Keratinocyte (primary cell): ENCODE measurements at regions not wholly inside any gene's neighbourhood (a gene's known extent, or its start where the extent isn't known, plus 50 kb on each side); places are given as distances from the start of the nearest gene placed in this dataset.

Source experiments
- DNase-seq: peaks from one replicate; pipeline ENCODE4 v3.0.0-alpha.2; 2011; ENCODE audit warnings: low read depth, missing footprints, low spot score
- FAIRE-seq: peaks from 2 replicates; lab custom pipeline; 2011; peaks lifted over from hg19 to GRCh38; lab: Jason Lieb, UNC
- H2AFZ ChIP-seq: 2 replicates; pipeline ENCODE4 v1.6.0; 2012; ENCODE audit warnings: low read length, control low read depth, inconsistent platforms; ENCODE audit not compliant: control insufficient read depth
- H3K27ac ChIP-seq: 2 replicates; pipeline ENCODE4 v1.5.1; 2011; ENCODE audit warnings: low read length; ENCODE audit not compliant: control insufficient read depth, insufficient read depth
- H3K27me3 ChIP-seq: 3 replicates; pipeline ENCODE4 v1.6.0; 2011; ENCODE audit warnings: low read length; ENCODE audit not compliant: control insufficient read depth, insufficient read depth; ENCODE audit errors: extremely low read depth
- H3K36me3 ChIP-seq, 2 experiments: 2 replicates in 1 of 2; 3 replicates in 1 of 2; pipeline ENCODE4 v1.5.1; 2011; ENCODE audit warnings: low read length in 2 of 2, mild to moderate bottlenecking in 1 of 2; ENCODE audit not compliant: control insufficient read depth in 2 of 2, insufficient read depth in 2 of 2; ENCODE audit errors: extremely low read depth in 1 of 2
- H3K4me1 ChIP-seq: 3 replicates; pipeline ENCODE4 v1.5.1; 2011; ENCODE audit warnings: low read length; ENCODE audit not compliant: control insufficient read depth, insufficient read depth; ENCODE audit errors: extremely low read depth
- H3K4me2 ChIP-seq: 3 replicates; pipeline ENCODE4 v1.6.0; 2011; ENCODE audit warnings: low read depth, low read length; ENCODE audit not compliant: control insufficient read depth, insufficient read depth; ENCODE audit errors: extremely low read depth
- H3K4me3 ChIP-seq, 3 experiments: fragments of 200-600 bp in 1 of 3; sonication (generic) in 1 of 3; 2 replicates in 2 of 3; 3 replicates in 1 of 3; pipeline ENCODE4 v1.5.1; 2011 to 2016; ENCODE audit warnings: low read length in 3 of 3, mild to moderate bottlenecking in 3 of 3, control low read depth in 2 of 3, inconsistent platforms in 1 of 3, low read depth in 1 of 3, mixed read lengths in 1 of 3, mixed run types in 1 of 3, moderate library complexity in 1 of 3; ENCODE audit not compliant: control insufficient read depth in 2 of 3, insufficient read depth in 2 of 3; ENCODE audit errors: extremely low read depth in 1 of 3
- H3K79me2 ChIP-seq: 2 replicates; pipeline ENCODE4 v1.6.0; 2012; ENCODE audit warnings: low read length; ENCODE audit not compliant: control insufficient read depth, insufficient read depth
- H3K9ac ChIP-seq: 3 replicates; pipeline ENCODE4 v1.6.0; 2011; ENCODE audit warnings: low read length; ENCODE audit not compliant: control insufficient read depth, insufficient read depth; ENCODE audit errors: extremely low read depth
- H3K9me1 ChIP-seq: 3 replicates; pipeline ENCODE4 v1.6.0; 2011; ENCODE audit warnings: low read length; ENCODE audit not compliant: control insufficient read depth, insufficient read depth; ENCODE audit errors: extremely low read depth
- H3K9me3 ChIP-seq: 2 replicates; pipeline ENCODE4 v1.5.1; 2012; ENCODE audit warnings: low read depth, low read length; ENCODE audit not compliant: control insufficient read depth
- H4K20me1 ChIP-seq: 3 replicates; pipeline ENCODE4 v1.6.0; 2011; ENCODE audit warnings: low read length; ENCODE audit not compliant: control insufficient read depth, insufficient read depth; ENCODE audit errors: extremely low read depth
- EZH2 ChIP-seq: IDR thresholded peaks from one replicate; pipeline ENCODE4 v1.6.1; 2012; ENCODE audit warnings: inconsistent platforms, mild to moderate bottlenecking, low read length, moderate library complexity
- dilution Hi-C: fragments of 300-500 bp; cut with MboI; formaldehyde crosslinking; loops from one replicate; pipeline ENCODE4 v1.7.0; 2020; ENCODE audit warnings: low sequenced_read_pairs; ENCODE audit not compliant: extremely low pct_ligation_motif_present
- TF ChIP-seq, protein P1 (sequence below), 3 experiments: IDR thresholded peaks in 1 of 3; conservative IDR thresholded peaks in 1 of 3; optimal IDR thresholded peaks in 1 of 3; 2 replicates in 2 of 3; 3 replicates in 1 of 3; pipeline versions ENCODE3 to v1.5.1; 2011; ENCODE audit warnings: low read length in 3 of 3, mild to moderate bottlenecking in 3 of 3, moderate library complexity in 2 of 3, control low read depth in 1 of 3, inconsistent platforms in 1 of 3; ENCODE audit not compliant: insufficient read depth in 2 of 3; ENCODE audit errors: extremely low read depth in 1 of 3

DNA sequence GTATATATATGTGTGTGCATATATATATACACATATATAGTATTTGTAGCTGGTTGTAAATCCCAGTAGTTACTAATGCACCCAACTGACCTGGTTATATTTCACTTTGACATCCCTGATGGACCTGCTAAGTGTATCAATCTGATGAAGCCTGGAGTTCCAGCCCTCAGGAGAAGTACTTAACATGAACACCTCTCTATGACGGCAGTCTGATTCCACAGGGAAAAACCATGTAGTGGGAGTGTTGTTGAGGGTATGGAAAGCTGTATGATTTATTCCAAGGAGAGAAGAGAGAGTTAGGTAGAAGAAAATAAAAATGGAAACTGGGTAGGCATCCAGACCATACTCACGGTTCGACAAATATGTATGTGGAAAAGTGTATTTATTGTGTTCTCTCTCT, 531.2 kb upstream of the SEMA6D start:
- H3K9me3 ChIP-seq: no peaks in the 10 kb centered on the region
- no peaks in the 10 kb centered on the region for H4K20me1 ChIP-seq
- no peak overlapping the region for H2AFZ ChIP-seq
- FAIRE-seq: no peak
- no peak overlapping the region for H3K9ac ChIP-seq
- no peaks in the 10 kb centered on the region for H3K9me1 ChIP-seq
- TF ChIP-seq, protein P1, sequence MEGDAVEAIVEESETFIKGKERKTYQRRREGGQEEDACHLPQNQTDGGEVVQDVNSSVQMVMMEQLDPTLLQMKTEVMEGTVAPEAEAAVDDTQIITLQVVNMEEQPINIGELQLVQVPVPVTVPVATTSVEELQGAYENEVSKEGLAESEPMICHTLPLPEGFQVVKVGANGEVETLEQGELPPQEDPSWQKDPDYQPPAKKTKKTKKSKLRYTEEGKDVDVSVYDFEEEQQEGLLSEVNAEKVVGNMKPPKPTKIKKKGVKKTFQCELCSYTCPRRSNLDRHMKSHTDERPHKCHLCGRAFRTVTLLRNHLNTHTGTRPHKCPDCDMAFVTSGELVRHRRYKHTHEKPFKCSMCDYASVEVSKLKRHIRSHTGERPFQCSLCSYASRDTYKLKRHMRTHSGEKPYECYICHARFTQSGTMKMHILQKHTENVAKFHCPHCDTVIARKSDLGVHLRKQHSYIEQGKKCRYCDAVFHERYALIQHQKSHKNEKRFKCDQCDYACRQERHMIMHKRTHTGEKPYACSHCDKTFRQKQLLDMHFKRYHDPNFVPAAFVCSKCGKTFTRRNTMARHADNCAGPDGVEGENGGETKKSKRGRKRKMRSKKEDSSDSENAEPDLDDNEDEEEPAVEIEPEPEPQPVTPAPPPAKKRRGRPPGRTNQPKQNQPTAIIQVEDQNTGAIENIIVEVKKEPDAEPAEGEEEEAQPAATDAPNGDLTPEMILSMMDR (optimal IDR thresholded peaks at IDR 0.05 in 1 of 3, IDR thresholded peaks at IDR 0.05 in 1 of 3, conservative IDR thresholded peaks at IDR 0.05 in 1 of 3; ENCODE audit: extremely low read depth in 1 of 3, insufficient read depth in 2 of 3, low read length in 3 of 3): no peak
- no peak for TF ChIP-seq EZH2
- peaks cover 47% of the 10 kb centered on the region for H3K27me3 ChIP-seq
- dilution Hi-C loops: loop anchor here (25.0 kb wide), 1 partner anchor 1076 kb away; no protein-coding TSS in a partner anchor
- H3K4me2 ChIP-seq: no peak overlapping the region
- peaks cover 7% of the 10 kb centered on the region for H3K4me1 ChIP-seq
- H3K4me3 ChIP-seq: no peak overlapping the region
- H3K36me3 ChIP-seq: no peaks in the 10 kb centered on the region
- no peaks in the 10 kb centered on the region for H3K79me2 ChIP-seq
- DNase-seq: no peak
- no peak overlapping the region for H3K27ac ChIP-seq

DNA sequence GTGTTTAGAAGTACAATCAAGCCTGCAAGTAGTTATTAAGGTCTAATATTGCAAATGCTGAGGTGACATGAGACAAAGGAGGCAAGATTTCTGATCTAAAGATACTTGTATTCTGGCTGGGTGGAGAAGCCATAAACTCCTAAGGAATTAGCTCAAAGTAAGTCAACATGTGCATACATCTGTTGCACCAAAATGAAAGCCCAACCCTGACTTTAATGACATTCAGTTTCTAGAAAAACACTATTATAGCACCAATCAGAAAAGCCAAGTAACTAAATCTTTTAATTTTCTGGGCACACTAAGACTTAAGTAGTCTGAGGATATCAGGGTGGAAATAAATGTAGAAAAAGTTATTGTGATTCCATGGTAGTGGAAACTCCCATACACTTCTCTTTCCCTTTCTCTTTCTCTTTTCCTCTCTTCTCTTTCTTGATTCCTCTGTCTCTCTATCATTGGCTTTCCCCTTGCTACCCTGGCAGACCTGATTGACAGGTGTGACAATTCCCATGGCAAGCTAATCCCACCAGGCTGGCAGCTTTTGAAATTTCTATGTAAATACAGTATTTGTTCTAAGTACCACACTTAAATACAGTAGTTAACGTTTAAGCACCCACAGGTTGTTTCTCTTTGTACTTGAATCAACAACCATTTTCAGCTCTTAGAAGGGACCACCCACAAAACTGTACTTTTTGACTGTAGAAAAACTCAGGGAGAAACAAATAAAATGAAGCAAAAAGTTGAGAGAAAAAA, 528.4 kb upstream of the SEMA6D start:
- Histone ChIP-seq H3K27me3 (peaks cover 27% of the 10 kb centered on the region), H3K9ac (no peak overlapping the region), H3K4me3 (no peak overlapping the region), H3K9me1 (no peaks in the 10 kb centered on the region), H3K4me1 (peaks cover 5% of the 10 kb centered on the region), H3K27ac (no peak overlapping the region), H3K4me2 (no peak overlapping the region), H2AFZ (no peak overlapping the region), H4K20me1 (no peaks in the 10 kb centered on the region), H3K79me2 (no peaks in the 10 kb centered on the region), H3K36me3 (no peaks in the 10 kb centered on the region), H3K9me3 (no peaks in the 10 kb centered on the region)
- DNase-seq: no peak
- no peak for FAIRE-seq
- dilution Hi-C loops: loop anchor here (25.0 kb wide), 1 partner anchor 1073 kb away; no protein-coding TSS in a partner anchor
- no peak for TF ChIP-seq EZH2
- TF ChIP-seq, protein P1 (optimal IDR thresholded peaks at IDR 0.05 in 1 of 3, IDR thresholded peaks at IDR 0.05 in 1 of 3, conservative IDR thresholded peaks at IDR 0.05 in 1 of 3; ENCODE audit: extremely low read depth in 1 of 3, insufficient read depth in 2 of 3, low read length in 3 of 3): no peak
